Spleen (tissue), 7 donors: ENCODE measurements at regions not wholly inside any gene's neighbourhood (a gene's known extent, or its start where the extent isn't known, plus 50 kb on each side); places are given as distances from the start of the nearest gene placed in this dataset.

Source experiments
- CTCF ChIP-seq, 11 experiments: fragments of 200-600 bp in 7 of 11; fragments of 450-650 bp in 4 of 11; sonication (generic) in 4 of 11; IDR thresholded peaks in 8 of 11; conservative IDR thresholded peaks in 3 of 11; 1 replicate in 7 of 11; 2 replicates in 4 of 11; pipeline versions ENCODE4 v1.4.0 to v1.8.0; 2016 to 2021; ENCODE audit warnings: antibody characterized with exemption in 11 of 11, inconsistent platforms in 4 of 11, mild to moderate bottlenecking in 1 of 11
- POLR2A ChIP-seq, 3 donors: fragments of 450-650 bp; IDR thresholded peaks; one replicate each; pipeline ENCODE4 v1.5.1; 2017; ENCODE audit warnings: antibody characterized with exemption in 3 of 3, mild to moderate bottlenecking in 1 of 3
- POLR2AphosphoS5 ChIP-seq, 3 donors: sonication (generic); formaldehyde crosslinking; IDR thresholded peaks; one replicate each; pipeline ENCODE4 v1.5.1; 2017; ENCODE audit warnings: antibody characterized with exemption in 3 of 3
- donor health status: DM: no; HTN: no; CAD: no; lungs with moderate emphysema.
- donor health status: DM: no; HTN: no; CAD: no.
- donor health status: DM: no; HTN: no; CAD: no.

- TF ChIP-seq CTCF (IDR thresholded peaks at IDR 0.05 in 8 of 11, conservative IDR thresholded peaks at IDR 0.05 in 3 of 11) (no peak), POLR2A (IDR thresholded peaks at IDR 0.05) (no peak), POLR2AphosphoS5 (IDR thresholded peaks at IDR 0.05) (no peak)
These were observed 62.6 kb upstream of the NEDD4L start for GRCh38 chr18:57981308-57982028.
